Lung (tissue), 11 donors: ENCODE measurements at regions not wholly inside any gene's neighbourhood (a gene's known extent, or its start where the extent isn't known, plus 50 kb on each side); places are given as distances from the start of the nearest gene placed in this dataset.
A peak's percentile ranks its signal among the peaks of the same experiment; 100 is the strongest.

Experiments used
- ATAC-seq: fragments of 200-7000 bp; cut with Tn5 transposase; one replicate; pipeline ENCODE4 v1.9.1; 2020; ENCODE audit warnings: moderate number of reproducible peaks; ENCODE audit not compliant: insufficient read depth, low FRiP score
- DNase-seq, 3 donors: peaks; one replicate each; pipeline ENCODE4 v3.0.0-alpha.2; 2013 to 2017
- H3K27ac ChIP-seq, 2 donors: one replicate each; pipeline ENCODE4 v1.5.1; 2013; ENCODE audit warnings: mild to moderate bottlenecking in 2 of 2, moderate library complexity in 2 of 2, control low read depth in 1 of 2, inconsistent platforms in 1 of 2, low read depth in 1 of 2, low read length in 1 of 2
- H3K27me3 ChIP-seq, 3 donors: one replicate each; pipeline ENCODE4 v1.5.1; 2013; ENCODE audit warnings: low read length in 2 of 3; ENCODE audit not compliant: control insufficient read depth in 3 of 3, insufficient read depth in 3 of 3
- H3K36me3 ChIP-seq, 4 donors: one replicate each; pipeline ENCODE4 v1.5.1; 2013; ENCODE audit warnings: low read length in 4 of 4, mild to moderate bottlenecking in 1 of 4, moderate library complexity in 1 of 4; ENCODE audit not compliant: control insufficient read depth in 4 of 4, insufficient read depth in 4 of 4
- H3K4me1 ChIP-seq, 5 donors: one replicate each; pipeline ENCODE4 v1.5.1; 2013; ENCODE audit warnings: low read length in 5 of 5, mild to moderate bottlenecking in 2 of 5, moderate library complexity in 1 of 5; ENCODE audit not compliant: control insufficient read depth in 5 of 5, insufficient read depth in 5 of 5
- H3K4me3 ChIP-seq: one replicate; pipeline ENCODE4 v1.5.1; 2013; ENCODE audit warnings: mild to moderate bottlenecking, control low read depth, moderate library complexity
- H3K9ac ChIP-seq, 2 donors: one replicate each; pipeline ENCODE4 v1.5.1; 2013; ENCODE audit warnings: low read length in 2 of 2, control low read depth in 1 of 2; ENCODE audit not compliant: insufficient read depth in 1 of 2
- H3K9me3 ChIP-seq, 4 donors: one replicate each; pipeline ENCODE4 v1.5.1; 2013; ENCODE audit warnings: low read length in 3 of 4, mild to moderate bottlenecking in 1 of 4, moderate library complexity in 1 of 4; ENCODE audit not compliant: control insufficient read depth in 4 of 4, insufficient read depth in 3 of 4
- WGBS, 2 donors: extraction: QIAGEN DNeasy Blood & Tissue Kit; methylation state at CpG; one replicate each; pipeline ENCODE4 v1.1.7; 2013; 5-methylcytosine and 5-hydroxymethylcytosine counted together
- TF ChIP-seq, protein P1 (sequence below): IDR thresholded peaks from 2 replicates; pipeline ENCODE4 v1.5.1; 2012; ENCODE audit warnings: mild to moderate bottlenecking; ENCODE audit errors: control extremely low read depth, extremely low read depth
- donor health status: control.
- donor health status: control.
- donor health status: Bipolar disorder and iron deficiency.
- donor health status: healthy.
- donor health status: DM: yes; HTN: yes; CAD: no.

DNA sequence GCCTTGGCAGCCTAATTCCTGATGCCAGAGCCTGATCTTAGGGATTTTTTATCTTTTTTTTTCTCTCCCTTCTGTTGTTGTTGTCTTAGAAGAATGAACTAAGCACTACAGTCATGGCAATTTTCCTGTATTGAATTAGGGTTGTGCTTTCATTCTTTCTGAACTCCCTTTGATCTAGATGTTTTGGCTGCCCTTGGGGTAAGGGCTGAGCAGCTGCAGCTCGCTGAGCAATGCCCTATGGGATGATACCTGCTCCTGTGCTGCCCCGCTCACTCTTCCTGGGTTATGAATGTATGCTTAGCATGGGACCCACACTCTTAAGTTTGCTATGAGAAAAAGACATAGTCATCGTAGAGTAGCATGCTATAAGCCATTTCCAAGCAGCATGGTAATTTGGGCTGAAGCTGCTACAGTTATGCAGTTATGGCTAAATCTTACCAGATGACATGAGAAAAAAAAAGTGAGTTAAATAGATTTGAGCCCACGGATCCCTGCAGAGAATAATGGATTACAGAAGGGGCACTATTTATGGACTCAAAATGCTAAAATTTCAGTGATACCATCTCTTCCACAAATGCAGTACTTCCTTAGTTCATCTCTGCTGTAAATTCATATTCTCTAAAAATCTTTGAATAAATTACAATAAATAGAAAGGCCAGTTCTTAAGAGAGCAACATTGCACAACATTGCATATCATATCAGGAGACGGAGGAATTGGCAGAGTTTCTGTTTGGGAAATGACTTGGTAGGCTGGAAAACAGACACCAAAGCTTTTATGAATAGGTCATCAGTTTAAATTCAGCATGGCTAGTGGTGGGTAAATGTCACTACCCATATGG, 79.2 kb upstream of the PTHLH start:
- TF ChIP-seq, protein P1, sequence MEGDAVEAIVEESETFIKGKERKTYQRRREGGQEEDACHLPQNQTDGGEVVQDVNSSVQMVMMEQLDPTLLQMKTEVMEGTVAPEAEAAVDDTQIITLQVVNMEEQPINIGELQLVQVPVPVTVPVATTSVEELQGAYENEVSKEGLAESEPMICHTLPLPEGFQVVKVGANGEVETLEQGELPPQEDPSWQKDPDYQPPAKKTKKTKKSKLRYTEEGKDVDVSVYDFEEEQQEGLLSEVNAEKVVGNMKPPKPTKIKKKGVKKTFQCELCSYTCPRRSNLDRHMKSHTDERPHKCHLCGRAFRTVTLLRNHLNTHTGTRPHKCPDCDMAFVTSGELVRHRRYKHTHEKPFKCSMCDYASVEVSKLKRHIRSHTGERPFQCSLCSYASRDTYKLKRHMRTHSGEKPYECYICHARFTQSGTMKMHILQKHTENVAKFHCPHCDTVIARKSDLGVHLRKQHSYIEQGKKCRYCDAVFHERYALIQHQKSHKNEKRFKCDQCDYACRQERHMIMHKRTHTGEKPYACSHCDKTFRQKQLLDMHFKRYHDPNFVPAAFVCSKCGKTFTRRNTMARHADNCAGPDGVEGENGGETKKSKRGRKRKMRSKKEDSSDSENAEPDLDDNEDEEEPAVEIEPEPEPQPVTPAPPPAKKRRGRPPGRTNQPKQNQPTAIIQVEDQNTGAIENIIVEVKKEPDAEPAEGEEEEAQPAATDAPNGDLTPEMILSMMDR, result no peak
- no peaks in the 10 kb centered on the region for H3K36me3 ChIP-seq
- WGBS, 2 donors, result 78 to 86% methylated on average over 5 of the region's 5 CpGs
- H3K4me1 ChIP-seq, result peaks cover 0 to 9% (median 0%) of the 10 kb centered on the region in 5 donors
- ATAC-seq, result no peak
- H3K9ac ChIP-seq, result no peak overlapping the region
- peak in 2 of 3 donors; percentile 72 to 86 for DNase-seq
- H3K9me3 ChIP-seq, result peaks cover 0 to 2% (median 0%) of the 10 kb centered on the region in 4 donors
- no peaks in the 10 kb centered on the region for H3K27me3 ChIP-seq
- no peak overlapping the region for H3K27ac ChIP-seq
- H3K4me3 ChIP-seq, result no peak overlapping the region

DNA sequence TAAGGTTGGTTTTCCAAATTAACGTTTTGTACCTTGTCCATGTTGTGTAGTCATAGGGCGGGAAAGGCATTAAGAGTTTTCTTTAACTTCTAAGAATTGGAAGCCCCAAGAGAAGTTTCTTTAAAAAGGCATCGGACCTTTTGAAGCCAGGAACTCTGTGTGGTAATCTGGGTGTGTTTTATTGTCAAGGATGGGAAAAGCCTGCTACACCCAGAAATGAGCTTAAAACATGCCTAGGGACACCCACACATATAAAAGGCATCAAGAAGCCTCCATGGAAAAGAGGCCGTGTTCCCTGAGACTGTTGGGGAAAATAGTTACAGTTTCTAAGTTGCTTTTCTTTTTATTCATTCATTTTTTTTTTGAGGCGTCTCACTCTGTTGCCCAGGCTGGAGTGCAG, 81.0 kb upstream of the PTHLH start:
- no peaks in the 10 kb centered on the region for H3K9me3 ChIP-seq
- TF ChIP-seq, protein P1, result no peak
- no peak for DNase-seq
- no peak overlapping the region for H3K4me3 ChIP-seq
- no peak for ATAC-seq
- H3K9ac ChIP-seq, result no peak overlapping the region
- no peaks in the 10 kb centered on the region for H3K27me3 ChIP-seq
- H3K36me3 ChIP-seq, result no peaks in the 10 kb centered on the region
- H3K27ac ChIP-seq, result no peak overlapping the region
- H3K4me1 ChIP-seq, result peaks cover 0 to 9% (median 0%) of the 10 kb centered on the region in 5 donors
- 91 to 92% methylated on average over 5 of the region's 5 CpGs for WGBS, 2 donors

DNA sequence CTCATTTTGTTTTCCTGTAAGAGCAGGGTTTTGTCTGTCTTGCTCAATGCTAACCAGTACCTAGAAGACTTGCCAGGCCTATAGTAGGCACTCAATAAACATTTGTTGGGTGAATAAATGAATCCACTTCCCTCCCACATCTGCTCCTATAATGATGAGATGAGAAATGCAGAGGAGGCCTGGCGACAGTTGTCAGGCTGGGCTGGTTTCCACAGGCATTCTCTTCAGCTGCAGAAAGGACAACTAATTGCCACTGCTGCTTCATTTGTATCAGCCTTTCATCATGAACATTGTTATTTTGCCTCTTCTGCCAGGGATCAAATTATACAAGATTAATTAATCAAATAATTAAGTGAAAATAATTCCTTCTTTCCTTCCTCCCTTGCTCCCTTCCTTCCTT, 82.0 kb upstream of the PTHLH start:
- DNase-seq, result no peak
- 92 to 100% methylated on average over 1 of the region's 1 CpG for WGBS, 2 donors
- Histone ChIP-seq H3K4me3 (no peak overlapping the region), H3K4me1 (peaks cover 0 to 9% (median 0%) of the 10 kb centered on the region in 5 donors), H3K27ac (no peak overlapping the region), H3K36me3 (no peaks in the 10 kb centered on the region), H3K9me3 (no peaks in the 10 kb centered on the region), H3K27me3 (no peaks in the 10 kb centered on the region), H3K9ac (no peak overlapping the region)
- TF ChIP-seq, protein P1, result no peak
- ATAC-seq, result no peak
